GM21390 (cell line): ENCODE measurements at regions not wholly inside any gene's neighbourhood (a gene's known extent, or its start where the extent isn't known, plus 50 kb on each side); places are given as distances from the start of the nearest gene placed in this dataset.

Experiments
- ATAC-seq: cut with Tn5 transposase; IDR thresholded peaks from one replicate; pipeline ENCODE4 v1.9.1; 2021; ENCODE audit not compliant: unreplicated experiment

DNA sequence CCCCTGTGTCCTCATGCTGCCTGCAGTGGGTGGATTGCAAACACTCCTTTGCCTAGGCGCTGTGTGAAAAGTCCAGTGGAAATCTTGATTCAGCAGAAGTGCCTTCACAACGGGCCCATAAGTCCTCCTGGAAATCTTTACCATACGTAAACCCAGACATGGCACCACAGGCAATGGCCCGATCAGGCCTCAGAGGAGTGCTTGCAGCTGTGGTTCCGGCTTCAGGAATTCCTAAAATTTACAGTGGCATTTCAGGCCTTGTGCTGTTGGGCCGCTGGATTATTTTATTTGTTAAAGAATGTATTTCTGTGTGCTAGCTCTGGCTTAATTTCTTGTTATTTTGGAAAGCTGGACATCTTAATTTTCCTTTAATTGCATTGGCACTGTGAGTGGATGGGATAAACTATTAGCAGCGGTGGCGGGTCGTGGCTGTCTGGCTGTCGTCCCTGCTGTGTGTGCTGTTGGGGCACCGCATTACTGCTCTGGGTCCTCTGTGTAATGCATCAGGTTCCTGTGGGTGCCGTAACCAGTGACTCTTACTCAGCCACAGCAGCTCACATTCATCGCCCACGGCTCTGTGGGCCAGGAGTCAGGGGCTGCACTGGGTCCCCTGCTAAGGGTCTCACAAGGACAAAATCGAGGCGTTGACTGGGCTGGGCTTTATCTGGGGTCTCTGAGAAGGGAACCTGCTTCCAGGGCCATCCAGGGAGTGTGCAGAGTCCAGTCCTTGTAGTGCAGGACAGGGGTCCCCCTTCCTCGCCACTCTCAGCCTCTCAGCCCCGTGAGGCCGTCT is 73.1 kb downstream of the RTP5 start:
- no peak for ATAC-seq

DNA sequence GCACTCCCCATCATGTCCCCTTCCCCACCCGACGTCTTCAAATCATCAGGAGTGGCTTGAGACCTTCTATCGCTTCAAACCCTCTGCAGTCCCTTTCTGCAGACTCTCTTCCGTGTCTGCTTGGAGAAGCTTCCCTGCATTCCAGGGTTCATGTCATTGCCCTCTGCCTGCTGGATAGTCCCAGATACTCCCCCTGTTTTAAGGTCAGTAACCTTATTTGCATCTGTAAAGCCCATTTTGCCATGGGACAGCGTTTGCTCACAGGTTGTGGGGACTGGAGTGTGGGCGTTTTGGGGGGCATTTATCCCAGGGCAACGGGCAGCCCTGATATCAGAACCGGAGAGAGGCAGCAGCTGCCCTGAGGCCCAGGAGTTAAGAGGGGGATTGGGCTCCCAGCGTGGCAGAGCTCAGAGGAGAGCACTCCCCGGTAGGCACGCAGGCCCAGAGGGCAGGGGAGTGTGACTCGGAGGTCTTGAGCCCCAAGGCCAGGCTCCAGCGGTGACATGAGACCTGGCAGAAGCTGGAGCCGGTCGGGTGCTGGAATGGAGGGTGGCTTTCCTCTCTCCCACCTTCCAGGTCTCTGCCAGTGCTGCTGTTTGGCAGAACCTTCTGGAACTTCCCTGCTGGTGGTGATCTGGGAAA is 73.8 kb downstream of the RTP5 start:
- no peak for ATAC-seq

DNA sequence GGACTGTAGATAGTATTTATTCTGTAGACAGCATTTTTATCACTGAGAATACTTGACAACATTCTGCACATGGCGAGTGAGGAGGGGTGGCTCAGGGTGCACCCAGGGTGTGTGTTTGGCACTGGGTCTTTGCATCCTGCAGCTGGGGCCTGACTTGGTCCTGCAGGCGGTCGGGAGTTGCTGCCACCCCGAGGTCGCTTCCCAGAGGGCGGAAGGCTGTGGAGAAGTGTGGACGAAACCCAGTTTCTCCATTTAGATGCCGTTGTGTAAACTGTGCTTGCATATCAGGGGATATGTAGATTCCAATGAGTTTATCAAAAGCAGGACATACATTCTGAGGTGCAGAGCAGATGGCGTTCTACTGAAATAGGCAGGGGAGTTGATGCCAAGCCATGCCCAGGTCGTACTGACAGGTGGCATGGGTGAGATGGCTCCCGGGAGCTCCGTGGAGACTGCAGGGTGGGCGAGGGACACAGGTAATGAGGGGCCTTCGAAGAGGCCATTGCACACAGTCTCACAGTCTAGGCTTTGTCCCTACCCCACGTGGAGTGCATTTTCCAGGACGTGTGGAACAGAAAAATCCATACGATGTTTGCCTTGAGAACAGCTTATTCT is 74.5 kb downstream of the RTP5 start:
- ATAC-seq: no peak

DNA sequence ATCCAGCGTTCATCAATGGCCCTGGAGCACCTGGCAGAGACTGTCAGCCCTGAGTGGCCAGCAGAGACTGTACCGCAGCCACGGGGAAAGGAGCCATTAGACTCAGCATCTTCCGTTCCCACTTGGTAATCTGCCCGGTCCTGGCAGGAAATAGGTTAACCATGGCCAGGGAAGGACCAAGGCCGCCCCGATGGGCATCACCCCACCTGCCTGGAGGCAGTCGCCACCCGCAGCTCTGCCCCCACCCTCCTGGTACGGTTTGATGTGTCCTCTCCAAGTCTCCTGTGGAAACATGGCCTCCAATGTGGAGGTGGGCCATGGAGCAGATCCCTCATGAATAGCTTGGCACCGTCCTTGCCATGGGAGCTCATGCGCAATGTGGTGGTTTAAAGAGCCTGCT is 75.3 kb downstream of the RTP5 start:
- no peak for ATAC-seq

DNA sequence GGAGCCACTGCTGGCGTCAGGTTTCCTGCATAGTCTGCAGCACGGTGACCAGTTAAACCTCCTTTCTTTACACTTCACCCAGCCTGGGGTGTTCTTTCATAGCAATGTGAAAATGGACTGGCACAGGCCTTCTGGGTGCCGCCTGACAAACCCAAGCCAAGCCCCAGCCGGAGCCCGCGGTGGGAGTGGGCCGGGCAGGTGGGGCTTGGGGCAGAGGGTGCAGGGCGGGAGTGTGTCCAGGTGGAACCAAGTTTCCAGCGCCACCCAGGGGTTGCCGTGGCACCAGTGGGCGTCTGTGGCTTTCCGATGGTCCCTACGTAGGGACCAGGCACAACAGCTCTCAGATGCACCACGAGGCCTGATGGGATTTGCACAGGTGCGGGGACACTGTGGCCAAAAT is 75.8 kb downstream of the RTP5 start:
- ATAC-seq: no peak

DNA sequence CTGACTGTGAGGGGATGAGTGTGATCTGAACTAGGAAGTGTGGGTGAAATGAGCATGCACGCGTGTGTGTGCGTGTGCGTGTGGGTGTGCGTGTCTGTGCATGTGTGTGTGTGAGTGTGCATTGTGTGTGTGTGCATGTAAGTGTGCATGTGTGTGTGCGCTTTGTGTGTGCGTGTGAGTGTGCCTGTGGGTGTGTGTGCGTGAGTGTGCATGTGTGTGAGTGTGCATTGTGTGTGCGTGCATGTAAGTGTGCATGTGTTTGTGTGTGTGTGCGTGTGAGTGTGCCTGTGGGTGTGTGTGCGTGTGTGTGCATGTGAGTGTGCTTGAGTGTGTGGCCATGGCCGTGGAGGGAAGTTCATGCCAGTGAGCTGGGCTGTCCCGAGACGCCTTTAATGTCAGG is 76.3 kb downstream of the RTP5 start:
- no peak for ATAC-seq

DNA sequence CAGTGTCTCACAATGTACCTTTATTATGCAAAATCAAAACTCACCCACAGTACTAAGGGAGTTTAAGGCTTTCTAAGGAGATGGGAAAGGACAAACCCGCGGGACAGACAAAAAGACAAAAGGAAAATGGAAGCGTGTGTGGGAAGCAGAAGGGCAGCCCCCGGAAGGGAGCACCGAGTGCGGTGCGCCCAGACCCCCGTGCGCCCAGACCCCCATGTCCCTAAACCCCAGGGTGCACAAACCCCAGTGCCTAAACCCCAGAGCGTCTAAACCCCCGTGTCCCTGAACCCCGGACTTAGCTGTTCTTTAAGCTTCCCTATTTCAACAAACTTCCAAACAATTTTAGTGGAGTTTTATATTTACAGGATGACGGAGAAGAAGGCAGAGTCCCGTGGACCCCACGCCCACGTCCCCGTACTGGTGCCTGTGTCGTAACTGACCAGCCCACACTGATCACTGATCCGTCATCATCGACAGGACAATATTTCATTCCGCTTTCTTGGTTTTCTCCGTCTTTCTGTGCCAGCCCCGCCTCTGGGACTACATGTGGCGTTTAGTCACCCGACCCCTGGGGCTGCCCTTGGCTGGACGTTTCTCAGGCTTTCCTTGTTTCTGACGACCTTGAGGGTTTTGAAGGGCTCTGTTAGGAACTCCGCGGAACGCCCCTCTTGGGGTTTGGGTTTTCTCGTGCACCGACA is 76.9 kb downstream of the RTP5 start:
- no peak for ATAC-seq

DNA sequence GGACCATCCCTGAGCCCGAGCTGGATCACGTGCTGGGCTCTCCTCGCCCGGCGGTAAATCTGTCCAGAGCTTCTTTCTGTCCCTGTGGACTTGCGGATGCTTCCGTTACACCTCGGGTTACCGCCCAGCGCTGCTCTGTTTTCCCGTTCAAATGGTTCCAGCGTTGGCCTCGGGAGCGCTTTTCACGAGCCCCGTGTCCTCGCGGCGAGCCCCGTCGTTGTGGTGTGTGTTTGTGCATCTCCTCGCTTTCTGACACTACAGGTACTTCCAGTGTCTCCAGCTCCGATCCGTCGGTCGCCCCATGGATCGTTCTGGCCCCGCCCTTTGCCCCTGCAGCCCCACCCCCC is 77.4 kb downstream of the RTP5 start:
- ATAC-seq: no peak

DNA sequence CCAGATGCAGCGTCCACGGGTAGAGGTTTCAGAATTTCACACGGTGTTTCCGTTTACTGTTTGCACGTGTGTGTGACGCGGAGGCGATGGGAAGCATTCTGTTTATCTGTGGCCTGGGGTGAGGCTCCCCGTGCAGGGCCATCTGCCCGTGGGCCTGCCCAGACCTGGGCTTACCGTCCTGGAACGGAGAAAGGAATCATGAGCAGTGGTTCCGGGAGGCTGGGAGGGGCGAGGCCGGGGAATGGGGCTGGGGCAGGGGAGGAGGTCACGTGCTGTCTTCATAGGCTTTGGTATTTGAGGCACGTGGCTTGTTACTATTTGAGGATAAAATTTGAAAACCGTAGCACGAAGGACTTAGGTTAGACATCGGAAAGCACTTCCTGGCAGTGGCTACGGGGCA is 77.9 kb downstream of the RTP5 start:
- ATAC-seq: no peak

DNA sequence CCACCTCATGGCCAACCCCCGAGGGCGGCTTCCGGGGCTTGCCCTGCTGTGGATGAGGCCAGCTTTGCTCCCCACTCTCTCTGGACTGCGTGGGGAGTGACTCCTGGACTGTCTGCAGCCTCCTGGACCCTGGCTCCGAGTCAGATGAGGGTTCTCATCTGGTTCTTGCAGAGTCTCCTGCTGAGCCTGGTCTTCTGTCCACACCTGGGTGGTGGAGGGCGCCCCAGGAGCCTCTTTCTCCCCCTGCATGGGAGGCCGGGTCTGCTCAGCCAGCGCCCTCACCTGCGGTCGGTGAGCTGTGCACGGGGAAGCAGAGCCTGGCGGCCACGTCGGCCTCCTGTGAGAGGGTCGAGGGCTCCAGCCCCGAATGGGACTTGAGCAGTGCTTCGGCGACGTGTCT is 78.3 kb downstream of the RTP5 start:
- no peak for ATAC-seq

DNA sequence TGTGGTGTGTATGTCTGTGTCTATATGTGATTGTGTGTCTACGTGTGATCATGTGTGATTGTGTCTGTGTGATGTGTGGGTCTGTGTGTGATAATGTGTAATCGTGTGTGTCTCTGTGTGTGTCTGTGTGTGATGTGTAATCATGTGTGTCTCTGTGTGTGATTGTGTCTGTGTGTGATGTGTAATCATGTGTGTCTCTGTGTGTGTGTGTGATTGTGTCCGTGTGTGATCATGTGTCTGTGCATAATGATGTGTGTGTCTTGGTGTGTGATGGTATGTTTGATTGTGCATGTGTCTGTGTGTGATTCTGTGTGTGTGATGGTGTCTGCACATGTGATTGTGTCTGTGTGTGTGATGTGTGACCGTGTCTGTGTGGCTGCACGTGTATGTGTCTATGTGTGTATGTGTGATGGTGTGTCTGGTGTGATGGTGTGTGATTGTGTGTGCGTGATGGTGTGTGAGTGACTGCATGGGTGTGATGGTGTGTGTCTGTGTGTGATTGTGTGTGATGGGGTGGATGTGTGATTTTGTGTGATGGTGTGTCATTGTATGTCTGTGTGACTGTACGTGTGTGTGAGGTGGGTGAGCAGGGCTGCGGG is 78.9 kb downstream of the RTP5 start:
- no peak for ATAC-seq

DNA sequence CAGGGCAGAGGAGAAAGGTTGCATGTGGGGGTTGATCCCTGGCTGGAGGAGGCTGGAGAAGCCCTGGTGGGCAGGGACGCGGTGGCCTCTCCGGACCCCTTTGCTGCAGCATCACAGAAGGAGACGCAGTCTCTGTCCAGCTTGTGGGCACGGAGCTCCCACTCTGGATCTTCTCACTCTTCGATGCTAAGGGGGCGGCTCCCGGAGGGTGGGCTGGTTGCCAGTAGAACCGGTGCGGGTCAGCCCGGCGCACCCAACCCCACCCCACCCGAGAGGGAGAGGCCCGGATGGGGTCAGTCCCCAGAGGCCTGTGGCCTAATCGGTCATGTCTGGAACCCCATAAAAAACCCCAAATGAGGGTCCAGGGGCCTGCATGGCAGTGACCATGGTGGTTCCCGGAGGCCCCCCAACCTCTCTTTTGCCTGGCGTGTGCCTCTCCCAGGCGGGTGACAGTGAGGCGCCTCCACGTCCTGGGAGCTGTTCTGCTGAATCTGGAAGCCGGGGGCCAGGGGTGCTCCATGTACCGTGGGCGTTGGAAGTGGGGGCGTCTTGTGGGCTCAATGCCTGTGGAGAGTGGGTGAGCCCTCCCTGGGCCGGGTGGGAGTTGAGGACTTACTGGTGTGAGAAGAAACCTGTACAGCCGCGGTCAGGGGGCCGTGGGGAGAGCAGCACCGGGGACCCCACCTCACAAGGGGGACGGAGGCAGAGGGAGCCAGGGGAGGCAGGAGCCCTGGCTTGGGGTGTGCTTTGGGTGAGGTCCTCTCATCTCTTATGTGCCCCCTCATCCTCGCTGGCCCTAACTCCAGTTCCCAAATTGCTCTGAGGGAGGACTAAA is 79.6 kb downstream of the RTP5 start:
- ATAC-seq: no peak

DNA sequence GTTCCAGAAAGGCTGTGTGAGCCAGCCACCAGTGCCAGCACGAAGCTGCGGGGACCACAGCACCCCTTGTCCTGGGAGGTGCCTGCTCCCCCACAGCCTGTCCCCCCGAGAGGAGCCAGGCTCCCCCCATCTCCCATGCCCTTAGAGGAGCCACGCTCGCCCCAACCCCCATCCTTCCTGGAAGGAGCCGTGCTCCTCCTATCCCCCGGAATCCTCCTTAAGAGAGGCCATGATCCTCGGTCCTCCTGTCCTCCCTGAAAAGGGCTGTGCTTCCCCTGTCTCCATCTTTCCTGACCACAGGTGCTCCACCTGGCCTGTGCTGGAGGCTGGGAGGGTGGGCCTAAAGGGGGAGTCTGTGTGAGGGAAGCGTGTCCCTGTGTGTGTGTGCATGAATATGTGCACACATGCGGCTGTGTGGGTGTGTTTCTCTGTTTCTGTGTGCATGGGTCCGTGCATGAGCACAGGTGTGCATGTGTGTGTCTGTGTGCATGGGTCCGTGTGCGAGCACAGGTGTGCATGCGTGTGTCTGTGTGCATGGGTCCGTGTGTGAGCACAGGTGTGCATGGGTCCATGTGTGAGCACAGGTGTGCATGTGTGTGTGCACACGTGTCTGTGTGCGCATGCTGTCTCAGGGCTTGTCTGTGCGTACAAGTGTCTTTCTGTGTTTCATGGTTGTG is 80.3 kb downstream of the RTP5 start:
- no peak for ATAC-seq

DNA sequence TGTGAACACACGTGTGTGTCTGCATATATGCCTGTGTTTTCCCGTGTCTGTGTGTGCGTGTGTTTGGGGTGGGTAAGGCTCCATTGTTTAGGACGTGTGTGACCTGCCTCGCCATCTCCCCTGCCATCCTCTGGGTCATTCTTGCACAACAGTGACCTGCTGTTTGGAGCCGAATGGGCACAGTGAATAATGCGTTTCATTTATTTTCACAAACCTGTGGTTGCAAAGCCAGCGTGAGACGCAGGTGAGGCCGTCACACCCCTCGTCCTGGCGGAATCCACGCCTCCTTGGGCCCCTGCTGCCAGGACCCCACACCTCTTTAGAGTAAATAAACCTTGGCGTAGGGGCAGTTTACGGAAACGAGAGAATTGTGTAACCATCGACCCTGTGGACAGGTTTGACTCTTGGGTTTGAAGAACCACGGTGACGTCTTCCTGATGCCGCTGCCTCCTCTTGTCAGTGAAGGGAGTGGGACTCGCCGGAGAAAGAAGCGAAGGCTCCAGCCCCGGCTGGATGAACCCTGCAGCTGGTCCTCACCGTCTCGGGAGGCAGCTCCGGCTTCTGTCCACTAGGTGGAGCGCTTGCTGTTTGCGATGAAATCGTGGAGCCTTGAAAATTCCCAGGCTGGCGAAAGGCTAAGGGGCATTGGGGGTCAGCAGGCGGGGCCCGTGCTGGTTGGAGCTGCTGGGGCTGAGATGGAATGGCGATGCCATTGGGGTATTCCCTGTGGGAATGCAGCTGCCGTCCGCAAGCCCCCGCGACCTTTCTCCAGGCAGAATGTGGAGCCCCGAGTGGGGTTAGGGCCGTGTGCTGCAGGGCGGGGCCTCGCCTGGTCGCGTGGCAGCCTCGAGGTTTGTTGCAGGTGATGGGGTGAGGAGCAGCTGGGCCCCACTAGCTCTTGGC is 81.1 kb downstream of the RTP5 start:
- ATAC-seq: no peak

DNA sequence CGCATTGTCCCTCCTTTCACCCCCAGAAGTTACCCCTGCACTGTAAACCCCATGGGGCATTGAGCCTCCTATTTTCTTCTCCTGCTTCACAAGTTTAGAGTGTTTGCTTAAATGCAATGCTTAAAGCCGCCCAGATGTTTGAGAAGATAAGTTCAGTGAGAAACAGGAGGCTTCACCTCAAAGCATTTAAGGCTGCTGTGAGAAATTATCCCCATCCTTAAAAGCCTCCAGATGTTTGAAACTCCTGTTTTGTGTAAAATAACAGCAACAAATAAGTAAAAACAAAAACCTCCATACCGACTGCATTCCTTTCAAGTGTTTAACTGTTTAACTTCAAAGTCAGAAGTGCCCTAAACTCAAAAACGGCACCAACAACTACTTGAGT is 81.8 kb downstream of the RTP5 start:
- ATAC-seq: no peak

DNA sequence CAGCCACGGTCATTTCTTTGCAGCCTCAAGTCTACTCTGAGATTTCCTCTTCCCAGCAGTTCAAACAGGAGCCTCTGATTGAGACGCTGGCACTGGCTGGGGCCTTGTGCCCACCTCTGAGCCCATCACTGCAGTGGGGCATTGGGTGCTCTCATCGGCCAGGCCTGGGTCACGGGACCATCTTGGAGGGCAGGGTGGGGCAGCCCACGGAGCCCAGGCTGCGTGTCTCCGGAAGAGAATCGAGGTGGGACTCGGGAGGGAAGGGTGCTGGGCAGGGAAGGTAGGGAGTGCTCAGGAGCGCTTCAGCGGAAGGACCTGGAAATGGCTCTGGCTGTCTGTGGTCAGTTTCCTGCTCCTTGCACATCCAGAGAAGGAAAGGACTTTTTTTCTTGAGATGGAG is 82.4 kb downstream of the RTP5 start:
- ATAC-seq: no peak

DNA sequence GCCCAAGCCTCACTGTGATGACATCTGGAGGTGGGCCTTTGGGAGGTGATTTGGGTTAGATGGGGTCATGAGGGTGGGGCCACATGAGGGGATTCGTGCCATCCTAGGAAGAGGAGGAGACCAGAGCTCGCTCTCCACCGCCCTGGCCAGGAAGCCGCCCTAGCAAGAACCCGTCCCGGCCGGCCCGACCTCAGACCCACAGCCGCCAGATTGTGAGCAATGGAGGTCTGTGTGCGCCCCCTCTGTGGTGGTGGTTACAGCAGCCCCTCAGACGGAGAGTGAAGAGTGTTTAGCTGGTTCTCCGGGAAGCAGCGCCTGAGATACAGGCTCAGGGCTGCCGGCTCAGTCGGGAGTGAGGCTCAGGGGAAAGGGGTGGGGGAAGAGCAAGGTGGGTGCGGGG is 83.3 kb downstream of the RTP5 start:
- ATAC-seq: no peak

DNA sequence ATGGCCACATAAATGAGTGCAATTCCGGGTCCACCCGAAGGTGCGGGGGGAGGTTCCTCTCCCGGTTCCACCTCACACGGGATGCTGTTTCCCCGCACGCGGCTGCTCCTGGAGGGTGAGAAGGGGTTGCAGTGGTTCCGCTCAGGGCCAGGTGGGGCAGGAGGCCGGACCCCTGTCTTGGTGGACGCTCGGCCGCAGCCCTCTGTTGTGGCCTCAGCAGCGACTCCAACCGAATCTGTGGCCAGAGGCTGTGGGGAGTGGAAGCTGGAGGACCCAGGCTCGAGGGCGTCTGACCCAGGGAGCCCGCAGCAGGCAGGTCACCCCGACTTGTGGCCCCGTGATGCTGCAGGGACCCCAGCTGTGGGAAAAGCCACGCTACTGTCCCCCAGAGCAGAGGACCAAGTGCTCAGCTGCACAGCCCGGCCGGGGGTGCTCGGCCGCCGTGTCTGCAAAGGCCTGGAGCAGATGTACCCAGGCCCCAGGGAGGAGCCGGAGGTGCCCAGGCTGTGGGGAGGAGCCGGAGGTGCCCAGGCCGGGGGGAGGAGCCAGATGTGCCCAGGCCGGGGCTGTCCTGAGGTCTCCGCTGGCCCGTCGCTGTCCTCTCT is 83.9 kb downstream of the RTP5 start:
- ATAC-seq: no peak
